ENCODE measurements at regions not wholly inside any gene's neighbourhood (a gene's known extent, or its start where the extent isn't known, plus 50 kb on each side); places are given as distances from the start of the nearest gene placed in this dataset.

DNA sequence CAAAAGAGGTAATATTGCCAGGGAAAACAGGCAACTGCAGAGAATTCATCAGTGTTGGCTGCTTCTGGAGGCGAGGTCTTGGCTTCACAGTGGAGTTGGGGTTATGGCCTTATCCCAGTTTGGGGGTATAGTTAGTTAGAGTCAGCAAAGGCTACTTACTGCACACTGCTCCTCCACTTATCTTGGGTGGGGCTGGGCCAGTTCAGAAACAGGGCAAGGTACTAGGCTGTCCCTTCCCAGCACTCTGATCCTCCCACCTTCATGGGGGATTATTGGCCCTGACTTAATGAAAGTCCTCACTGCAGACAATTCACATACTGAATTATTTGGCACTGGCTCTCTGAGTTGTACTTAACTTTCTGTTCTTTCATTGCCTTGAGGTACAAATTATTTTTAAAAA lies 189.6 kb downstream of the NRIP1 start:
- FAIRE-seq (no peak), DNase-seq (no peak)
- Histone ChIP-seq H3K9ac (ENCODE audit: low read length in 3 of 3) (no peak overlapping the region), H3K36me3 (ENCODE audit: control insufficient read depth in 2 of 3, insufficient read depth in 3 of 3, low read length in 3 of 3) (no peaks in the 10 kb centered on the region), H3K4me3 (ENCODE audit: low read length in 3 of 3) (no peak overlapping the region), H3K27ac (ENCODE audit: low read depth in 2 of 2, low read length in 2 of 2) (no peak overlapping the region), H3K27me3 (ENCODE audit: control insufficient read depth, insufficient read depth, low read length) (no peaks in the 10 kb centered on the region), H3K9me3 (ENCODE audit: control insufficient read depth in 2 of 3, insufficient read depth in 1 of 3, low read length in 3 of 3) (no peaks in the 10 kb centered on the region), H3K4me1 (ENCODE audit: control insufficient read depth in 2 of 3, insufficient read depth in 2 of 3, low read depth in 1 of 3, low read length in 3 of 3) (peaks cover 2 to 26% (median 7%) of the 10 kb centered on the region in 3 donors)
- TF ChIP-seq, protein P1, sequence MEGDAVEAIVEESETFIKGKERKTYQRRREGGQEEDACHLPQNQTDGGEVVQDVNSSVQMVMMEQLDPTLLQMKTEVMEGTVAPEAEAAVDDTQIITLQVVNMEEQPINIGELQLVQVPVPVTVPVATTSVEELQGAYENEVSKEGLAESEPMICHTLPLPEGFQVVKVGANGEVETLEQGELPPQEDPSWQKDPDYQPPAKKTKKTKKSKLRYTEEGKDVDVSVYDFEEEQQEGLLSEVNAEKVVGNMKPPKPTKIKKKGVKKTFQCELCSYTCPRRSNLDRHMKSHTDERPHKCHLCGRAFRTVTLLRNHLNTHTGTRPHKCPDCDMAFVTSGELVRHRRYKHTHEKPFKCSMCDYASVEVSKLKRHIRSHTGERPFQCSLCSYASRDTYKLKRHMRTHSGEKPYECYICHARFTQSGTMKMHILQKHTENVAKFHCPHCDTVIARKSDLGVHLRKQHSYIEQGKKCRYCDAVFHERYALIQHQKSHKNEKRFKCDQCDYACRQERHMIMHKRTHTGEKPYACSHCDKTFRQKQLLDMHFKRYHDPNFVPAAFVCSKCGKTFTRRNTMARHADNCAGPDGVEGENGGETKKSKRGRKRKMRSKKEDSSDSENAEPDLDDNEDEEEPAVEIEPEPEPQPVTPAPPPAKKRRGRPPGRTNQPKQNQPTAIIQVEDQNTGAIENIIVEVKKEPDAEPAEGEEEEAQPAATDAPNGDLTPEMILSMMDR (IDR thresholded peaks at IDR 0.05; ENCODE audit: borderline replicate concordance, extremely low read depth, insufficient read depth), result no peak
- intact Hi-C loops (cut with DNase I), result no loop called here

DNA sequence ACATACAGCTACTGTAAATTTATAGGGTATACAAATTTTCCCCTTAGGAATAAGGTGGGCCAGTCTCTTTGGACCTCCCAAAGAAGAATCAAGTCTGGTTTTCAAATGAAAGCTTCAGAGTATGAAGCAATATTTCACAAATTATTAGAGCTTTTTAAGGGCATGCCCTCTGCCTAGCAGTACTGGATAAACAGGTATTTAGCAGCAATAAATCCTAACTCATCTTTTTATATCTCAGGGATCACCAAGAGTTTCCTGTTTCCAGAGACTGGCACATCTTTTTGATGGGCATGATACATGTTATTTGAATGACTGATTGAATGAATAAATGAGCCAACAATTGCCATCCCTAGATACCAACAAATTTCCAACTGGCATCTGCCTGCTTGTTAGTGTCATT lies 190.4 kb downstream of the NRIP1 start:
- Histone ChIP-seq H3K27me3 (ENCODE audit: control insufficient read depth, insufficient read depth, low read length) (no peaks in the 10 kb centered on the region), H3K4me3 (ENCODE audit: low read length in 3 of 3) (no peak overlapping the region), H3K4me1 (ENCODE audit: control insufficient read depth in 2 of 3, insufficient read depth in 2 of 3, low read depth in 1 of 3, low read length in 3 of 3) (peaks cover 2 to 26% (median 7%) of the 10 kb centered on the region in 3 donors), H3K9ac (ENCODE audit: low read length in 3 of 3) (no peak overlapping the region), H3K9me3 (ENCODE audit: control insufficient read depth in 2 of 3, insufficient read depth in 1 of 3, low read length in 3 of 3) (no peaks in the 10 kb centered on the region), H3K36me3 (ENCODE audit: control insufficient read depth in 2 of 3, insufficient read depth in 3 of 3, low read length in 3 of 3) (no peaks in the 10 kb centered on the region), H3K27ac (ENCODE audit: low read depth in 2 of 2, low read length in 2 of 2) (no peak overlapping the region)
- TF ChIP-seq, protein P1 (IDR thresholded peaks at IDR 0.05; ENCODE audit: borderline replicate concordance, extremely low read depth, insufficient read depth), result no peak
- FAIRE-seq, result no peak
- DNase-seq, result no peak
- intact Hi-C loops (cut with DNase I), result no loop called here

DNA sequence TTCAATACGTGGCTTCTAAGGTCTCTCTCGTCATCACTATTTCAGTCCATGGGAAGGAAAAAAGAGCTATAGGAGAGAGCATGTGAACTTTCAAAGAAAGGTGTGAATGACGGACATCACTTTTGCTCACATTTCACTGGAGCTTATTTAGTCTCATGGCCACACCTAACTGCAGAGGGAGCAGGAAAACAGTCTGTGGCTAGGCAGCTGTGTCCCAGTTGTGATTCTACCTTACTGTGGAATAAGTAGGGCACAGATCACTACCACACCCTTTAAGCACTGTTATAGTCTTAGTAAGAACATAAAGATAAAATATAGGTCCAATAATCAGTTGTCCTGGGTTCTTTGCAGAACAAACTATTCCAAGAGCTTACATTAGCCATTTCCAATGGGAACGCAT lies 192.9 kb downstream of the NRIP1 start:
- Histone ChIP-seq H3K4me3 (ENCODE audit: low read length in 3 of 3) (no peak overlapping the region), H3K4me1 (ENCODE audit: control insufficient read depth in 2 of 3, insufficient read depth in 2 of 3, low read depth in 1 of 3, low read length in 3 of 3) (peaks cover 7 to 15% (median 7%) of the 10 kb centered on the region in 3 donors), H3K9ac (ENCODE audit: low read length in 3 of 3) (no peak overlapping the region), H3K27ac (ENCODE audit: low read depth in 2 of 2, low read length in 2 of 2) (no peak overlapping the region), H3K36me3 (ENCODE audit: control insufficient read depth in 2 of 3, insufficient read depth in 3 of 3, low read length in 3 of 3) (no peaks in the 10 kb centered on the region), H3K9me3 (ENCODE audit: control insufficient read depth in 2 of 3, insufficient read depth in 1 of 3, low read length in 3 of 3) (no peaks in the 10 kb centered on the region), H3K27me3 (ENCODE audit: control insufficient read depth, insufficient read depth, low read length) (no peaks in the 10 kb centered on the region)
- intact Hi-C loops (cut with DNase I), result no loop called here
- DNase-seq (no peak), FAIRE-seq (no peak)
- TF ChIP-seq, protein P1 (IDR thresholded peaks at IDR 0.05; ENCODE audit: borderline replicate concordance, extremely low read depth, insufficient read depth), result no peak

DNA sequence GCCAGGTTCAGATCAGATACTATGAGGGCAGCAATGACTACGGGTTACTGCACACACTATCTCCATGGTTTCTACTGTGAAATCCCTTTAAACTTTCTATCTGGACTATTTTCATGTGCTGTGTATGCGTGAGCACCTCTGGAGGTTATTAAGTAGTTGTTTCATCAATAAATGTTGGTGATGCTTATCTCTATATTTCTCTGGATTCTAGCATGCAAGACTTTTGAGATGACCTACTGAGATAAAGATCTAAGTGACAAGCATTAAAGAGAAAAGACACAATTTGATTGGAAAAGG lies 194.0 kb downstream of the NRIP1 start:
- Histone ChIP-seq H3K27ac (ENCODE audit: low read depth in 2 of 2, low read length in 2 of 2) (no peak overlapping the region), H3K4me1 (ENCODE audit: control insufficient read depth in 2 of 3, insufficient read depth in 2 of 3, low read depth in 1 of 3, low read length in 3 of 3) (peaks cover 0 to 6% (median 5%) of the 10 kb centered on the region in 3 donors), H3K9ac (ENCODE audit: low read length in 3 of 3) (no peak overlapping the region), H3K27me3 (ENCODE audit: control insufficient read depth, insufficient read depth, low read length) (no peaks in the 10 kb centered on the region), H3K4me3 (ENCODE audit: low read length in 3 of 3) (no peak overlapping the region), H3K9me3 (ENCODE audit: control insufficient read depth in 2 of 3, insufficient read depth in 1 of 3, low read length in 3 of 3) (no peaks in the 10 kb centered on the region), H3K36me3 (ENCODE audit: control insufficient read depth in 2 of 3, insufficient read depth in 3 of 3, low read length in 3 of 3) (no peaks in the 10 kb centered on the region)
- FAIRE-seq, result no peak
- TF ChIP-seq, protein P1 (IDR thresholded peaks at IDR 0.05; ENCODE audit: borderline replicate concordance, extremely low read depth, insufficient read depth), result no peak
- DNase-seq, result peak in 1 of 5 donors; percentile 28
- intact Hi-C loops (cut with DNase I), result no loop called here

All from kidney (tissue), 13 donors.